NCI-H446 (cell line): ENCODE measurements at regions not wholly inside any gene's neighbourhood (a gene's known extent, or its start where the extent isn't known, plus 50 kb on each side); places are given as distances from the start of the nearest gene placed in this dataset.
A peak's percentile ranks its signal among the peaks of the same experiment; 100 is the strongest.
"Not testable (repeated sequence)": the region's sequence is repeated elsewhere in the genome, so short reads cannot be mapped to it uniquely, and the experiment has no call there.

ENCODE experiments used
- DNase-seq, 2 experiments: peaks; one replicate each; lab custom pipeline; 2025; lab: John Stamatoyannopoulos, UW

GRCh38 chr2:145538661-145539350 is 1018.9 kb upstream of the ZEB2 start:
- DNase-seq: no peak

- DNase-seq: no peak
Observed at GRCh38 chr2:145530653-145531052, 1010.7 kb upstream of the ZEB2 start.

GRCh38 chr2:145524836-145525235 is 1004.9 kb upstream of the ZEB2 start:
- no peak for DNase-seq

- no peak for DNase-seq
Observed at GRCh38 chr2:145524303-145524702, 1004.4 kb upstream of the ZEB2 start.

GRCh38 chr2:145519254-145519653 is 999.3 kb upstream of the ZEB2 start:
- DNase-seq: not testable (repeated sequence)

- no peak for DNase-seq
Observed at GRCh38 chr2:145511946-145512345, 992.0 kb upstream of the ZEB2 start.

GRCh38 chr2:145503511-145503910 is 983.6 kb upstream of the ZEB2 start:
- no peak for DNase-seq

- no peak for DNase-seq
Observed at GRCh38 chr2:145501920-145502319, 982.0 kb upstream of the ZEB2 start.

- DNase-seq: no peak
Observed at GRCh38 chr2:145495590-145495989, 975.7 kb upstream of the ZEB2 start.

- no peak for DNase-seq
Observed at GRCh38 chr2:145494441-145494840, 974.5 kb upstream of the ZEB2 start.

- no peak for DNase-seq
Observed at GRCh38 chr2:145488571-145488970, 968.7 kb upstream of the ZEB2 start.

- DNase-seq: no peak
Observed at GRCh38 chr2:145484448-145485097, 964.7 kb upstream of the ZEB2 start.

- no peak for DNase-seq
Observed at GRCh38 chr2:145483854-145484253, 963.9 kb upstream of the ZEB2 start.

- DNase-seq: no peak
Observed at GRCh38 chr2:145481334-145481922, 961.5 kb upstream of the ZEB2 start.

GRCh38 chr2:145464866-145465265 is 944.9 kb upstream of the ZEB2 start:
- peak in 1 of 2 experiments; percentile 11 for DNase-seq

- DNase-seq: peak; percentile 2 to 73
Observed at GRCh38 chr2:145460112-145460511, 940.2 kb upstream of the ZEB2 start.

- DNase-seq: no peak
Observed at GRCh38 chr2:145431181-145431951, 911.4 kb upstream of the ZEB2 start.

- no peak for DNase-seq
Observed at GRCh38 chr2:145423809-145424208, 903.9 kb upstream of the ZEB2 start.

- DNase-seq: no peak
Observed at GRCh38 chr2:145422576-145422975, 902.7 kb upstream of the ZEB2 start.

GRCh38 chr2:145421841-145422240 is 901.9 kb upstream of the ZEB2 start:
- DNase-seq: no peak

GRCh38 chr2:145416640-145417039 is 896.7 kb upstream of the ZEB2 start:
- no peak for DNase-seq

GRCh38 chr2:145415151-145415550 is 895.2 kb upstream of the ZEB2 start:
- no peak for DNase-seq
